Endodermal cell (in vitro differentiated cells): ENCODE measurements at regions not wholly inside any gene's neighbourhood (a gene's known extent, or its start where the extent isn't known, plus 50 kb on each side); places are given as distances from the start of the nearest gene placed in this dataset.

Source experiments
- DNase-seq: peaks from one replicate; pipeline ENCODE4 v3.0.0-alpha.2; 2017
- H3K27ac ChIP-seq: 2 replicates; pipeline ENCODE4 v1.5.1; 2013; ENCODE audit warnings: mild to moderate bottlenecking, low read depth, low read length, moderate library complexity
- H3K27me3 ChIP-seq: 2 replicates; pipeline ENCODE4 v1.6.1; 2013; ENCODE audit warnings: mild to moderate bottlenecking, low read length, moderate library complexity; ENCODE audit not compliant: insufficient read depth, control insufficient read depth, poor library complexity, severe bottlenecking
- H3K36me3 ChIP-seq: 2 replicates; pipeline ENCODE4 v1.7.0; 2013; ENCODE audit warnings: mild to moderate bottlenecking, low read length, moderate library complexity; ENCODE audit not compliant: control insufficient read depth, insufficient read depth
- H3K4me1 ChIP-seq: one replicate; pipeline ENCODE4 v1.7.0; 2013; ENCODE audit warnings: low read length; ENCODE audit not compliant: control insufficient read depth, insufficient read depth
- H3K4me3 ChIP-seq: 2 replicates; pipeline ENCODE4 v1.5.1; 2013; ENCODE audit warnings: mild to moderate bottlenecking, low read length, moderate library complexity
- H3K9ac ChIP-seq: 2 replicates; pipeline ENCODE4 v1.6.1; 2013; ENCODE audit warnings: mild to moderate bottlenecking, low read length, moderate library complexity; ENCODE audit not compliant: poor library complexity, severe bottlenecking; ENCODE audit errors: extremely low read depth
- H3K9me3 ChIP-seq: 2 replicates; pipeline ENCODE4 v1.6.1; 2013; ENCODE audit warnings: mild to moderate bottlenecking, low read length, moderate library complexity; ENCODE audit not compliant: control insufficient read depth
- H3K27ac Mint-ChIP-seq: 2 replicates; pipeline ENCODE4 v1.8.0; 2020; ENCODE audit warnings: mixed read lengths
- H3K27me3 Mint-ChIP-seq: 2 replicates; pipeline ENCODE4 v1.8.0; 2021; ENCODE audit warnings: mild to moderate bottlenecking, mixed read lengths; ENCODE audit not compliant: insufficient read depth
- H3K36me3 Mint-ChIP-seq: 2 replicates; pipeline ENCODE4 v1.8.0; 2020; ENCODE audit warnings: low read depth, mixed read lengths
- H3K4me1 Mint-ChIP-seq: 2 replicates; pipeline ENCODE4 v1.8.0; 2020; ENCODE audit warnings: mixed read lengths
- H3K4me3 Mint-ChIP-seq: 2 replicates; pipeline ENCODE4 v1.8.0; 2020; ENCODE audit warnings: mild to moderate bottlenecking, moderate library complexity, mixed read lengths
- H3K9me3 Mint-ChIP-seq: 2 replicates; pipeline ENCODE4 v1.8.0; 2020; ENCODE audit warnings: mild to moderate bottlenecking, mixed read lengths
- WGBS, 2 experiments: methylation state at CpG; one replicate each; pipeline versions ENCODE4 v1.1.5 to v1.1.7; 2013; ENCODE audit warnings: missing lambda C conversion rate in 2 of 2, mixed read lengths in 1 of 2; ENCODE audit not compliant: insufficient coverage in 1 of 2, insufficient read length in 1 of 2; 5-methylcytosine and 5-hydroxymethylcytosine counted together
- TF ChIP-seq, protein P1 (sequence below): fragments of 200-600 bp; sonication (generic); conservative IDR thresholded peaks from 2 replicates; pipeline ENCODE4 v1.5.0; 2021; ENCODE audit warnings: antibody characterized with exemption, mild to moderate bottlenecking

GRCh38 chr18:47729356-47729755 lies 201.1 kb downstream of the SMAD2 start:
- no peak overlapping the region for H3K4me3 Mint-ChIP-seq
- H3K9ac ChIP-seq: no peak overlapping the region
- H3K9me3 Mint-ChIP-seq: no peaks in the 10 kb centered on the region
- H3K27ac Mint-ChIP-seq: no peak overlapping the region
- WGBS, 2 experiments: 92 to 94% methylated on average over 4 to 6 of the region's 6 CpGs
- no peaks in the 10 kb centered on the region for H3K36me3 ChIP-seq
- no peak overlapping the region for H3K27ac ChIP-seq
- H3K9me3 ChIP-seq: no peaks in the 10 kb centered on the region
- H3K27me3 Mint-ChIP-seq: no peaks in the 10 kb centered on the region
- no peaks in the 10 kb centered on the region for H3K36me3 Mint-ChIP-seq
- DNase-seq: no peak
- H3K4me1 ChIP-seq: no peaks in the 10 kb centered on the region
- H3K4me1 Mint-ChIP-seq: peaks cover 3% of the 10 kb centered on the region
- TF ChIP-seq, protein P1, sequence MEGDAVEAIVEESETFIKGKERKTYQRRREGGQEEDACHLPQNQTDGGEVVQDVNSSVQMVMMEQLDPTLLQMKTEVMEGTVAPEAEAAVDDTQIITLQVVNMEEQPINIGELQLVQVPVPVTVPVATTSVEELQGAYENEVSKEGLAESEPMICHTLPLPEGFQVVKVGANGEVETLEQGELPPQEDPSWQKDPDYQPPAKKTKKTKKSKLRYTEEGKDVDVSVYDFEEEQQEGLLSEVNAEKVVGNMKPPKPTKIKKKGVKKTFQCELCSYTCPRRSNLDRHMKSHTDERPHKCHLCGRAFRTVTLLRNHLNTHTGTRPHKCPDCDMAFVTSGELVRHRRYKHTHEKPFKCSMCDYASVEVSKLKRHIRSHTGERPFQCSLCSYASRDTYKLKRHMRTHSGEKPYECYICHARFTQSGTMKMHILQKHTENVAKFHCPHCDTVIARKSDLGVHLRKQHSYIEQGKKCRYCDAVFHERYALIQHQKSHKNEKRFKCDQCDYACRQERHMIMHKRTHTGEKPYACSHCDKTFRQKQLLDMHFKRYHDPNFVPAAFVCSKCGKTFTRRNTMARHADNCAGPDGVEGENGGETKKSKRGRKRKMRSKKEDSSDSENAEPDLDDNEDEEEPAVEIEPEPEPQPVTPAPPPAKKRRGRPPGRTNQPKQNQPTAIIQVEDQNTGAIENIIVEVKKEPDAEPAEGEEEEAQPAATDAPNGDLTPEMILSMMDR: no peak
- H3K27me3 ChIP-seq: no peaks in the 10 kb centered on the region
- H3K4me3 ChIP-seq: no peak overlapping the region

DNA sequence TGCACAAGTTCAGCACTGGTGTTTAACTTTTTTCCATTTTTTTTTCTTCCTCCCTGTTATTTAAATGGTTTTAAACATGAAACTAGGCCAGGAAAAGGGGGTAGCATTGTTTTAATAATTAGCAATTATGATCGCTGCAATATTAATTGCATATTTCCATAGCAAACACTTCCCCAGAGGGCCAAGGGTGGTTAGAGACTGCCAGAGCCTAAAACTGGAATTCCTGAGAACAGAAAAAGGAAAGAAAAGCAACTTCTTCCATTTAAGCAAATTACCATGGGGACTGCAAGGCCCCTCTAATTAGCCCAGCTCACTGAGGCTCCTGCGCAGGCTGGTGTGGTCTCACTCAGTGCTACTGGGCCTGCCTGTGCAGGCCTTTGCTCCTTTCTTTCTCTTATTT lies 201.5 kb downstream of the SMAD2 start:
- H3K4me1 Mint-ChIP-seq: peaks cover 3% of the 10 kb centered on the region

DNA sequence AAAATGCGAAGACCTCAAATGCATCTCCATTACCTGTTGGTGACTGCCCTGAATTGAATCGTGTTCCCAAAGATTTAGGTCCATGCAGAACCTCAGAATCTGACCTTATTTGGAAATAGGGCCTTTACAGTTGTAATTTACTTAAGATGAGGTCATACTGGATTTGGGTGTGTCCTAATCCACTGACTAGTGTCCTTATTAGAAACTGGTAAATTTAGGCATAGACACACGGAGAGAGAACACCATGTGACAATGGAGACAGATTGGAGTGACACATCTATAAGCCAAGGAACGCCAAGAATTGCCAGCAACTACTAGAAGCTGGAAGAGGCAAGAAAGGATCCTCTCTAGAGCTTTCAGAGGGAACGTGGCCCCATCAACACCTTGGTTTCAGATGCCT lies 203.1 kb downstream of the SMAD2 start:
- WGBS, 2 experiments: 92 to 95% methylated on average over 4 to 5 of the region's 5 CpGs
- H3K27me3 Mint-ChIP-seq: no peaks in the 10 kb centered on the region
- no peak for DNase-seq
- Histone ChIP-seq H3K27me3 (no peaks in the 10 kb centered on the region), H3K4me3 (no peak overlapping the region), H3K27ac (no peak overlapping the region), H3K36me3 (no peaks in the 10 kb centered on the region), H3K9ac (no peak overlapping the region), H3K9me3 (no peaks in the 10 kb centered on the region), H3K4me1 (no peaks in the 10 kb centered on the region)
- H3K4me3 Mint-ChIP-seq: no peak overlapping the region
- no peaks in the 10 kb centered on the region for H3K9me3 Mint-ChIP-seq
- H3K27ac Mint-ChIP-seq: no peak overlapping the region
- TF ChIP-seq, protein P1: no peak
- H3K4me1 Mint-ChIP-seq: peaks cover 3% of the 10 kb centered on the region
- no peaks in the 10 kb centered on the region for H3K36me3 Mint-ChIP-seq

More for the DNA sequence above, 201.5 kb downstream of the SMAD2 start:
- no peaks in the 10 kb centered on the region for H3K4me1 ChIP-seq
- H3K4me3 ChIP-seq: no peak overlapping the region
- no peaks in the 10 kb centered on the region for H3K9me3 Mint-ChIP-seq
- H3K9me3 ChIP-seq: no peaks in the 10 kb centered on the region
- no peak overlapping the region for H3K9ac ChIP-seq
- H3K36me3 Mint-ChIP-seq: no peaks in the 10 kb centered on the region
- H3K27me3 Mint-ChIP-seq: no peaks in the 10 kb centered on the region
- DNase-seq: no peak
- H3K4me3 Mint-ChIP-seq: no peak overlapping the region
- H3K27ac ChIP-seq: no peak overlapping the region
- no peak overlapping the region for H3K27ac Mint-ChIP-seq
- no peaks in the 10 kb centered on the region for H3K27me3 ChIP-seq
- WGBS, 2 experiments: 85 to 97% methylated on average over 1 to 2 of the region's 2 CpGs
- H3K36me3 ChIP-seq: no peaks in the 10 kb centered on the region
- TF ChIP-seq, protein P1: no peak
